ENCODE measurements at regions not wholly inside any gene's neighbourhood (a gene's known extent, or its start where the extent isn't known, plus 50 kb on each side); places are given as distances from the start of the nearest gene placed in this dataset.

DNA sequence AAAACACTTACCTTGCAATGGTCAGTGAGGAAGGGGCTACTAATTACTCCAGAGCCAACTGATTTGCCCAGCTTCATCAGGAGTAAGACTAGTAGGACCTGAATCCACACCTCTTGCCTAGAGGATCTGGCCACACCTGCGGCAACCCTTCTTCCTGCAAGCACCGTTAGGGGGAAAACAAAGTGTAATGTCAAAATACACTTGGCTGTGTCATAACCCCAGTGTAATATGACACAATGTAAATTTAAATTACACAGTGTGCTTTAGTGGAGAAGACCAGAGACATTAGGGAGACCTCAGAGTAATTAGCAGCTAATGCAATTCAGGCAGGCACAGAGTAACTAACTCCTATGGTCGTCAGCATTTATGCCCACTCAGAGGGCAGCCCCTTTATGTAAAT, 308.5 kb upstream of the ARRDC4 start (continued):
- TF ChIP-seq, protein P1, sequence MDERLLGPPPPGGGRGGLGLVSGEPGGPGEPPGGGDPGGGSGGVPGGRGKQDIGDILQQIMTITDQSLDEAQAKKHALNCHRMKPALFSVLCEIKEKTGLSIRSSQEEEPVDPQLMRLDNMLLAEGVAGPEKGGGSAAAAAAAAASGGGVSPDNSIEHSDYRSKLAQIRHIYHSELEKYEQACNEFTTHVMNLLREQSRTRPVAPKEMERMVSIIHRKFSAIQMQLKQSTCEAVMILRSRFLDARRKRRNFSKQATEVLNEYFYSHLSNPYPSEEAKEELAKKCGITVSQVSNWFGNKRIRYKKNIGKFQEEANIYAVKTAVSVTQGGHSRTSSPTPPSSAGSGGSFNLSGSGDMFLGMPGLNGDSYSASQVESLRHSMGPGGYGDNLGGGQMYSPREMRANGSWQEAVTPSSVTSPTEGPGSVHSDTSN (CRISPR knock-in tag; IDR thresholded peaks at IDR 0.05), result no peak
- TF ChIP-seq, protein P2, sequence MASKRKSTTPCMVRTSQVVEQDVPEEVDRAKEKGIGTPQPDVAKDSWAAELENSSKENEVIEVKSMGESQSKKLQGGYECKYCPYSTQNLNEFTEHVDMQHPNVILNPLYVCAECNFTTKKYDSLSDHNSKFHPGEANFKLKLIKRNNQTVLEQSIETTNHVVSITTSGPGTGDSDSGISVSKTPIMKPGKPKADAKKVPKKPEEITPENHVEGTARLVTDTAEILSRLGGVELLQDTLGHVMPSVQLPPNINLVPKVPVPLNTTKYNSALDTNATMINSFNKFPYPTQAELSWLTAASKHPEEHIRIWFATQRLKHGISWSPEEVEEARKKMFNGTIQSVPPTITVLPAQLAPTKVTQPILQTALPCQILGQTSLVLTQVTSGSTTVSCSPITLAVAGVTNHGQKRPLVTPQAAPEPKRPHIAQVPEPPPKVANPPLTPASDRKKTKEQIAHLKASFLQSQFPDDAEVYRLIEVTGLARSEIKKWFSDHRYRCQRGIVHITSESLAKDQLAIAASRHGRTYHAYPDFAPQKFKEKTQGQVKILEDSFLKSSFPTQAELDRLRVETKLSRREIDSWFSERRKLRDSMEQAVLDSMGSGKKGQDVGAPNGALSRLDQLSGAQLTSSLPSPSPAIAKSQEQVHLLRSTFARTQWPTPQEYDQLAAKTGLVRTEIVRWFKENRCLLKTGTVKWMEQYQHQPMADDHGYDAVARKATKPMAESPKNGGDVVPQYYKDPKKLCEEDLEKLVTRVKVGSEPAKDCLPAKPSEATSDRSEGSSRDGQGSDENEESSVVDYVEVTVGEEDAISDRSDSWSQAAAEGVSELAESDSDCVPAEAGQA (IDR thresholded peaks at IDR 0.05; ENCODE audit: low read depth), result no peak
- TF ChIP-seq, protein P2 (CRISPR knock-in tag; IDR thresholded peaks at IDR 0.05; ENCODE audit: borderline replicate concordance), result no peak
- TF ChIP-seq, protein P3, sequence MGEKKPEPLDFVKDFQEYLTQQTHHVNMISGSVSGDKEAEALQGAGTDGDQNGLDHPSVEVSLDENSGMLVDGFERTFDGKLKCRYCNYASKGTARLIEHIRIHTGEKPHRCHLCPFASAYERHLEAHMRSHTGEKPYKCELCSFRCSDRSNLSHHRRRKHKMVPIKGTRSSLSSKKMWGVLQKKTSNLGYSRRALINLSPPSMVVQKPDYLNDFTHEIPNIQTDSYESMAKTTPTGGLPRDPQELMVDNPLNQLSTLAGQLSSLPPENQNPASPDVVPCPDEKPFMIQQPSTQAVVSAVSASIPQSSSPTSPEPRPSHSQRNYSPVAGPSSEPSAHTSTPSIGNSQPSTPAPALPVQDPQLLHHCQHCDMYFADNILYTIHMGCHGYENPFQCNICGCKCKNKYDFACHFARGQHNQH (CRISPR knock-in tag; IDR thresholded peaks at IDR 0.05), result no peak
- TF ChIP-seq TBP (CRISPR knock-in tag; IDR thresholded peaks at IDR 0.05) (no peak), DNMT1 (CRISPR knock-in tag; IDR thresholded peaks at IDR 0.05) (no peak), ZFYVE20 (CRISPR knock-in tag; IDR thresholded peaks at IDR 0.05; ENCODE audit: borderline replicate concordance, low read depth) (no peak)

Measured in HepG2 (cell line).